Natural killer cell (primary cell): ENCODE measurements at regions not wholly inside any gene's neighbourhood (a gene's known extent, or its start where the extent isn't known, plus 50 kb on each side); places are given as distances from the start of the nearest gene placed in this dataset.
"Not testable (repeated sequence)": the region's sequence is repeated elsewhere in the genome, so short reads cannot be mapped to it uniquely, and the experiment has no call there.

Source experiments
- ATAC-seq, 3 donors: fragments of 150-1000 bp in 2 of 3; fragments of 200-7000 bp in 1 of 3; cut with Tn5 transposase; 1 replicate in 1 of 3; 2 replicates in 2 of 3; pipeline ENCODE4 v1.10.0; 2021; ENCODE audit warnings: mild to moderate bottlenecking in 2 of 3, moderate library complexity in 2 of 3
- DNase-seq, 2 donors: peaks; one replicate each; pipeline versions ENCODE4 v3.0.0 to v3.0.0-alpha.2; 2013 to 2021; ENCODE audit warnings: mixed read lengths in 1 of 2
- H3K27ac ChIP-seq: one replicate; pipeline ENCODE4 v1.5.1; 2013; ENCODE audit warnings: mild to moderate bottlenecking, low read length
- H3K27me3 ChIP-seq: one replicate; pipeline ENCODE4 v1.6.1; 2013; ENCODE audit warnings: low read length; ENCODE audit not compliant: control insufficient read depth, insufficient read depth
- H3K36me3 ChIP-seq: one replicate; pipeline ENCODE4 v1.6.1; 2013; ENCODE audit warnings: low read length; ENCODE audit not compliant: control insufficient read depth, insufficient read depth
- H3K4me1 ChIP-seq: one replicate; pipeline ENCODE4 v1.6.1; 2013; ENCODE audit warnings: low read length; ENCODE audit not compliant: control insufficient read depth, insufficient read depth
- H3K4me3 ChIP-seq: one replicate; pipeline ENCODE4 v1.5.1; 2013; ENCODE audit warnings: low read length
- H3K9me3 ChIP-seq: one replicate; pipeline ENCODE4 v1.6.1; 2013; ENCODE audit warnings: low read length; ENCODE audit not compliant: control insufficient read depth, insufficient read depth
- H3K27ac Mint-ChIP-seq, 2 donors: one replicate each; pipeline ENCODE4 v1.8.0; 2022; ENCODE audit warnings: mild to moderate bottlenecking in 2 of 2, mixed read lengths in 2 of 2, moderate library complexity in 1 of 2
- H3K27me3 Mint-ChIP-seq, 2 donors: one replicate each; pipeline ENCODE4 v1.8.0; 2022; ENCODE audit warnings: low read depth in 2 of 2, mixed read lengths in 2 of 2
- H3K36me3 Mint-ChIP-seq: one replicate; pipeline ENCODE4 v1.8.0; 2022; ENCODE audit warnings: mixed read lengths
- H3K4me1 Mint-ChIP-seq, 2 donors: one replicate each; pipeline ENCODE4 v1.8.0; 2022; ENCODE audit warnings: mixed read lengths in 2 of 2
- H3K4me3 Mint-ChIP-seq: one replicate; pipeline ENCODE4 v1.8.0; 2022; ENCODE audit warnings: mild to moderate bottlenecking, moderate library complexity, mixed read lengths
- H3K9me3 Mint-ChIP-seq, 2 donors: one replicate each; pipeline ENCODE4 v1.8.0; 2022; ENCODE audit warnings: mixed read lengths in 2 of 2
- CTCF ChIP-seq: fragments of 200-600 bp; IDR thresholded peaks from one replicate; pipeline ENCODE4 v1.8.0; 2022; ENCODE audit warnings: antibody characterized with exemption
- WGBS: methylation state at CpG from one replicate; pipeline ENCODE4 v1.1.7; 2013; ENCODE audit warnings: missing lambda C conversion rate; ENCODE audit not compliant: insufficient coverage; 5-methylcytosine and 5-hydroxymethylcytosine counted together
- intact Hi-C: fragments of 100-400 bp; cut with micrococcal nuclease; formaldehyde crosslinking; loops from one replicate; pipeline ENCODE4 v1.14.2; 2022

GRCh38 chr5:74490814-74491213 is 149.7 kb downstream of the ENC1 start:
- Histone ChIP-seq H3K4me1 (no peaks in the 10 kb centered on the region), H3K36me3 (no peaks in the 10 kb centered on the region), H3K4me3 (no peak overlapping the region), H3K9me3 (no peaks in the 10 kb centered on the region), H3K27me3 (no peaks in the 10 kb centered on the region), H3K27ac (no peak overlapping the region)
- Mint-ChIP-seq H3K36me3 (no peaks in the 10 kb centered on the region), H3K27me3 (peaks cover 15 to 33% of the 10 kb centered on the region in 2 donors), H3K9me3 (no peaks in the 10 kb centered on the region), H3K4me1 (no peaks in the 10 kb centered on the region), H3K4me3 (no peak overlapping the region), H3K27ac (no peak overlapping the region)
- TF ChIP-seq CTCF, result no peak
- intact Hi-C loops, result no loop called here
- no peak for DNase-seq
- ATAC-seq, result no peak
- 66% methylated on average over 2 of the region's 3 CpGs for WGBS

GRCh38 chr5:74482990-74483389 is 157.5 kb downstream of the ENC1 start:
- Histone ChIP-seq H3K9me3 (no peaks in the 10 kb centered on the region), H3K36me3 (no peaks in the 10 kb centered on the region), H3K4me3 (no peak overlapping the region), H3K27me3 (no peaks in the 10 kb centered on the region), H3K27ac (no peak overlapping the region), H3K4me1 (no peaks in the 10 kb centered on the region)
- Mint-ChIP-seq H3K36me3 (no peaks in the 10 kb centered on the region), H3K4me3 (no peak overlapping the region), H3K4me1 (no peaks in the 10 kb centered on the region), H3K9me3 (no peaks in the 10 kb centered on the region), H3K27ac (no peak overlapping the region), H3K27me3 (peaks cover 0 to 3% of the 10 kb centered on the region in 2 donors)
- intact Hi-C loops, result no loop called here
- 94% methylated on average over 2 of the region's 3 CpGs for WGBS
- DNase-seq, result no peak
- TF ChIP-seq CTCF, result no peak
- no peak for ATAC-seq

DNA sequence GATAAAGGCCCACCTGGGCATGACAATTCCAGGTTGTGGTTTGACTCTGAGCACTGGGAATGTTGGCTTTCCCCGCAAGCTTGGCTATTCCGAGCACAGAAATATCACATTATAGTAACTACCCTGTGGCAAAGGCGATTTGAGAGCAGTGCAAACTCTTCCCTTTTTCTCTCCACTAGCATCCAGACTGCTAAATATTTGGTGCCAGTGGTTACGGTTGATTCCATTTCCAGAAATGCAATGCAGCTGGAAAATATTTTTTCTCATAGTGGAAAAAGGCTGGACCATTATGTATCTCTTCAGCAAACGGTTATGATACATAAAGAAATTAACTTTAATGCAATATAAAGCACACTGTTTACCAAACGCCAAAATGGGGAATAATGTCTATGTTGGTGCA is 158.0 kb downstream of the ENC1 start:
- no peak for TF ChIP-seq CTCF
- H3K4me3 Mint-ChIP-seq, result no peak overlapping the region

GRCh38 chr5:74481357-74481756 is 159.2 kb downstream of the ENC1 start:
- H3K4me3 ChIP-seq, H3K27ac Mint-ChIP-seq, DNase-seq, H3K36me3 ChIP-seq, H3K36me3 Mint-ChIP-seq, H3K9me3 Mint-ChIP-seq, H3K9me3 ChIP-seq, H3K4me1 ChIP-seq, H3K27ac ChIP-seq, H3K27me3 ChIP-seq, H3K4me1 Mint-ChIP-seq, H3K27me3 Mint-ChIP-seq, intact Hi-C loops, H3K4me3 Mint-ChIP-seq, ATAC-seq: not testable (repeated sequence)
- WGBS, result 100% methylated on average over 2 of the region's 2 CpGs

More for the DNA sequence above, 158.0 kb downstream of the ENC1 start:
- DNase-seq, result no peak
- H3K4me1 Mint-ChIP-seq, result no peaks in the 10 kb centered on the region
- Histone ChIP-seq H3K4me1 (no peaks in the 10 kb centered on the region), H3K4me3 (no peak overlapping the region), H3K27ac (no peak overlapping the region), H3K9me3 (no peaks in the 10 kb centered on the region), H3K27me3 (no peaks in the 10 kb centered on the region), H3K36me3 (no peaks in the 10 kb centered on the region)
- H3K9me3 Mint-ChIP-seq, result no peaks in the 10 kb centered on the region
- intact Hi-C loops, result no loop called here
- H3K27ac Mint-ChIP-seq, result no peak overlapping the region
- no peaks in the 10 kb centered on the region for H3K36me3 Mint-ChIP-seq
- WGBS, result 92% methylated on average over 5 of the region's 6 CpGs
- H3K27me3 Mint-ChIP-seq, result peaks cover 0 to 3% of the 10 kb centered on the region in 2 donors
- no peak for ATAC-seq
